CD14-positive monocyte (primary cell): ENCODE measurements at regions not wholly inside any gene's neighbourhood (a gene's known extent, or its start where the extent isn't known, plus 50 kb on each side); places are given as distances from the start of the nearest gene placed in this dataset.
"Not testable (repeated sequence)": the region's sequence is repeated elsewhere in the genome, so short reads cannot be mapped to it uniquely, and the experiment has no call there.

Experiments
- DNase-seq, 3 donors: peaks; one replicate each; pipeline ENCODE4 v3.0.0-alpha.2; 2011 to 2022
- H2AFZ ChIP-seq: 2 replicates; pipeline ENCODE4 v1.6.0; 2012; ENCODE audit warnings: mild to moderate bottlenecking, low read depth, low read length, inconsistent platforms; ENCODE audit not compliant: insufficient read depth, poor library complexity, severe bottlenecking
- H3K27ac ChIP-seq, 2 donors: 1 replicate in 1 of 2; 2 replicates in 1 of 2; pipeline ENCODE4 v1.5.1; 2012 to 2013; ENCODE audit warnings: low read length in 2 of 2, control low read depth in 1 of 2, inconsistent platforms in 1 of 2, low read depth in 1 of 2, mild to moderate bottlenecking in 1 of 2
- H3K27me3 ChIP-seq, 2 donors: one replicate each; pipeline versions ENCODE4 v1.6.0 to v1.6.1; 2011 to 2013; ENCODE audit warnings: low read length in 2 of 2; ENCODE audit not compliant: control insufficient read depth in 2 of 2, insufficient read depth in 2 of 2
- H3K36me3 ChIP-seq, 2 donors: replicated peaks in 1 of 2; 1 replicate in 1 of 2; 2 replicates in 1 of 2; pipeline versions ENCODE4 v1.5.1 to v1.6.1; 2012 to 2013; ENCODE audit warnings: low read length in 2 of 2, control low read depth in 1 of 2, inconsistent platforms in 1 of 2, mild to moderate bottlenecking in 1 of 2; ENCODE audit not compliant: insufficient read depth in 2 of 2, control insufficient read depth in 1 of 2
- H3K4me1 ChIP-seq, 2 donors: 1 replicate in 1 of 2; 2 replicates in 1 of 2; pipeline versions ENCODE4 v1.5.1 to v1.6.1; 2012 to 2013; ENCODE audit warnings: low read length in 2 of 2, control low read depth in 1 of 2, inconsistent platforms in 1 of 2, mild to moderate bottlenecking in 1 of 2, moderate library complexity in 1 of 2; ENCODE audit not compliant: insufficient read depth in 2 of 2, control insufficient read depth in 1 of 2
- H3K4me2 ChIP-seq: replicated peaks from 2 replicates; pipeline ENCODE3; 2012; ENCODE audit warnings: low read length, moderate library complexity, mild to moderate bottlenecking; ENCODE audit not compliant: poor library complexity, severe bottlenecking; ENCODE audit errors: extremely low read depth
- H3K4me3 ChIP-seq, 3 experiments: fragments of 200-600 bp in 1 of 3; sonication (generic) in 1 of 3; replicated peaks in 1 of 3; 1 replicate in 2 of 3; 2 replicates in 1 of 3; pipeline ENCODE4 v1.5.1; 2011 to 2013; ENCODE audit warnings: low read length in 3 of 3, mild to moderate bottlenecking in 3 of 3, control low read depth in 2 of 3, low read depth in 2 of 3, inconsistent platforms in 1 of 3, moderate library complexity in 1 of 3
- H3K79me2 ChIP-seq: 2 replicates; pipeline ENCODE4 v1.6.0; 2012; ENCODE audit warnings: mild to moderate bottlenecking, control low read depth, inconsistent platforms, low read length, moderate library complexity; ENCODE audit not compliant: insufficient read depth
- H3K9ac ChIP-seq: 2 replicates; pipeline ENCODE4 v1.6.0; 2017; ENCODE audit warnings: low read length, mild to moderate bottlenecking; ENCODE audit not compliant: insufficient read depth, poor library complexity, severe bottlenecking
- H3K9me3 ChIP-seq, 2 donors: replicated peaks in 1 of 2; 1 replicate in 1 of 2; 2 replicates in 1 of 2; pipeline versions ENCODE4 v1.5.1 to v1.6.1; 2012 to 2013; ENCODE audit warnings: low read length in 2 of 2, control low read depth in 1 of 2; ENCODE audit not compliant: control insufficient read depth in 1 of 2, insufficient read depth in 1 of 2
- H4K20me1 ChIP-seq: 2 replicates; pipeline ENCODE4 v1.6.0; 2012; ENCODE audit warnings: mild to moderate bottlenecking, low read length, control low read depth, moderate library complexity; ENCODE audit not compliant: insufficient read depth
- H3K27ac Mint-ChIP-seq, 7 donors: one replicate each; pipeline ENCODE4 v1.8.0; 2020; ENCODE audit warnings: mild to moderate bottlenecking in 7 of 7, mixed read lengths in 7 of 7, moderate library complexity in 6 of 7, inconsistent platforms in 2 of 7
- H3K27me3 Mint-ChIP-seq, 3 donors: one replicate each; pipeline ENCODE4 v1.8.0; 2021 to 2022; ENCODE audit warnings: low read depth in 3 of 3, mild to moderate bottlenecking in 3 of 3, mixed read lengths in 3 of 3, moderate library complexity in 3 of 3, inconsistent platforms in 1 of 3
- H3K36me3 Mint-ChIP-seq, 2 donors: one replicate each; pipeline ENCODE4 v1.8.0; 2020; ENCODE audit warnings: mixed read lengths in 2 of 2, inconsistent platforms in 1 of 2, mild to moderate bottlenecking in 1 of 2
- H3K4me1 Mint-ChIP-seq: one replicate; pipeline ENCODE4 v1.8.0; 2020; ENCODE audit warnings: mild to moderate bottlenecking, mixed read lengths
- H3K4me3 Mint-ChIP-seq, 2 donors: one replicate each; pipeline ENCODE4 v1.8.0; 2020; ENCODE audit warnings: mild to moderate bottlenecking in 2 of 2, mixed read lengths in 2 of 2, moderate library complexity in 1 of 2
- H3K9me3 Mint-ChIP-seq, 7 donors: one replicate each; pipeline ENCODE4 v1.8.0; 2020 to 2022; ENCODE audit warnings: mixed read lengths in 7 of 7, mild to moderate bottlenecking in 6 of 7, moderate library complexity in 6 of 7, inconsistent platforms in 2 of 7
- CTCF ChIP-seq: fragments of 200-600 bp; IDR thresholded peaks from one replicate; pipeline ENCODE4 v1.8.0; 2022; ENCODE audit warnings: antibody characterized with exemption, mild to moderate bottlenecking
- WGBS: methylation state at CpG from one replicate; pipeline ENCODE4 v1.1.5; 2013; ENCODE audit warnings: missing lambda C conversion rate; ENCODE audit not compliant: insufficient coverage; 5-methylcytosine and 5-hydroxymethylcytosine counted together
- intact Hi-C, 2 donors: fragments of 100-400 bp; cut with micrococcal nuclease; formaldehyde crosslinking; loops; one replicate each; pipeline versions ENCODE4 v1.15.0 to v1.15.1; 2023

- H3K4me3 ChIP-seq: no peak overlapping the region
- H4K20me1 ChIP-seq: no peaks in the 10 kb centered on the region
- H3K4me1 ChIP-seq: no peaks in the 10 kb centered on the region
- H3K79me2 ChIP-seq: no peaks in the 10 kb centered on the region
- peaks cover 0 to 6% of the 10 kb centered on the region in 2 donors for H3K9me3 ChIP-seq
- no peak for DNase-seq
- Mint-ChIP-seq H3K4me3 (no peak overlapping the region), H3K4me1 (no peaks in the 10 kb centered on the region), H3K36me3 (no peaks in the 10 kb centered on the region), H3K9me3 (peaks cover 0 to 13% (median 4%) of the 10 kb centered on the region in 7 donors), H3K27me3 (no peaks in the 10 kb centered on the region), H3K27ac (no peak overlapping the region)
- no peak overlapping the region for H3K4me2 ChIP-seq
- H3K27ac ChIP-seq: no peak overlapping the region
- no peaks in the 10 kb centered on the region for H3K36me3 ChIP-seq
- intact Hi-C loops: no loop called here
- no peak for TF ChIP-seq CTCF
- H3K9ac ChIP-seq: no peak overlapping the region
- no peak overlapping the region for H2AFZ ChIP-seq
- no peaks in the 10 kb centered on the region for H3K27me3 ChIP-seq
Measured at GRCh38 chr15:87549296-87549695, 707.2 kb downstream of the NTRK3 start.

- H3K79me2 ChIP-seq, H3K27ac ChIP-seq, H3K4me2 ChIP-seq, H3K9ac ChIP-seq, H3K4me3 Mint-ChIP-seq, H3K27ac Mint-ChIP-seq, H3K36me3 Mint-ChIP-seq, H3K9me3 ChIP-seq, H3K4me1 Mint-ChIP-seq, intact Hi-C loops, H3K4me3 ChIP-seq, H3K4me1 ChIP-seq, DNase-seq, H4K20me1 ChIP-seq, H3K36me3 ChIP-seq, H2AFZ ChIP-seq, H3K27me3 ChIP-seq, H3K27me3 Mint-ChIP-seq: not testable (repeated sequence)
- H3K9me3 Mint-ChIP-seq: peaks cover 0 to 13% (median 4%) of the 10 kb centered on the region in 7 donors
- 96% methylated on average over 5 of the region's 14 CpGs for WGBS
Measured at GRCh38 chr15:87548590-87548989, 707.9 kb downstream of the NTRK3 start.
